GM12878 (cell line): ENCODE measurements at regions not wholly inside any gene's neighbourhood (a gene's known extent, or its start where the extent isn't known, plus 50 kb on each side); places are given as distances from the start of the nearest gene placed in this dataset.

ENCODE experiments used
- ATAC-seq: fragments of 200-7000 bp; cut with Tn5 transposase; 3 replicates; pipeline ENCODE4 v1.9.1; 2020; ENCODE audit warnings: mild to moderate bottlenecking, moderate library complexity
- BruUV-seq: library from RNA; stranded (reverse); fragments of 400-500 nt; replicated peaks from 2 replicates; lab custom pipeline; 2021; lab: Mats Ljungman, UMichigan
- CTCF ChIA-PET: fragments of 300-600 bp; sonication (Branson Sonifier 250); formaldehyde crosslinking; extraction: SDS; loops from one replicate; lab custom pipeline; 2021; ENCODE audit warnings: inconsistent platforms; lab: Yijun Ruan, JAX
- POLR2A ChIA-PET: fragments of 350-600 bp; formaldehyde crosslinking; extraction: SDS; loops from one replicate; lab custom pipeline; 2021; ENCODE audit warnings: inconsistent platforms; lab: Charles Lee
- RAD21 ChIA-PET: fragments of 300-600 bp; sonication (Branson Sonifier 250); formaldehyde crosslinking; loops from one replicate; lab custom pipeline; 2023; ENCODE audit warnings: antibody characterized with exemption; ENCODE audit not compliant: unreplicated experiment; lab: Charles Lee
- SMC1A ChIA-PET: fragments of 300-600 bp; sonication (Branson Sonifier 250); formaldehyde crosslinking; loops from one replicate; lab custom pipeline; 2023; ENCODE audit not compliant: unreplicated experiment, uncharacterized antibody; lab: Charles Lee
- DNase-seq: peaks from one replicate; pipeline ENCODE4 v3.0.0-alpha.2; 2011; ENCODE audit warnings: low read depth, low spot score
- FAIRE-seq: peaks from 3 replicates; lab custom pipeline; 2011; peaks lifted over from hg19 to GRCh38; lab: Jason Lieb, UNC
- H2AFZ ChIP-seq: 2 replicates; pipeline ENCODE4 v1.6.0; 2011; ENCODE audit warnings: low read depth, low read length, control low read depth; ENCODE audit not compliant: control insufficient read depth
- H3K27ac ChIP-seq: 2 replicates; pipeline ENCODE4 v1.5.1; 2011; ENCODE audit warnings: control low read depth; ENCODE audit not compliant: control insufficient read depth, insufficient read depth
- H3K27me3 ChIP-seq, 2 experiments: replicated peaks in 1 of 2; 2 replicates each; pipeline versions ENCODE4 v1.6.0 to v1.6.1; 2011; ENCODE audit warnings: low read length in 1 of 2; ENCODE audit not compliant: control insufficient read depth in 2 of 2, insufficient read depth in 2 of 2
- H3K36me3 ChIP-seq, 2 experiments: 2 replicates each; pipeline ENCODE4 v1.5.1; 2011; ENCODE audit warnings: low read length in 1 of 2; ENCODE audit not compliant: control insufficient read depth in 2 of 2, insufficient read depth in 2 of 2
- H3K4me1 ChIP-seq: 2 replicates; pipeline ENCODE4 v1.6.1; 2011; ENCODE audit warnings: mild to moderate bottlenecking, low read length, moderate library complexity, mixed read lengths; ENCODE audit not compliant: control insufficient read depth, insufficient read depth
- H3K4me2 ChIP-seq: 2 replicates; pipeline ENCODE4 v1.6.0; 2011; ENCODE audit warnings: control low read depth; ENCODE audit not compliant: control insufficient read depth, insufficient read depth
- H3K4me3 ChIP-seq: fragments of 200-600 bp; sonication (generic); 2 replicates; pipeline ENCODE4 v1.5.1; 2016
- H3K79me2 ChIP-seq: 2 replicates; pipeline ENCODE4 v1.6.0; 2011; ENCODE audit warnings: low read length; ENCODE audit not compliant: control insufficient read depth, insufficient read depth
- H3K9ac ChIP-seq: 2 replicates; pipeline ENCODE4 v1.8.0; 2011; ENCODE audit warnings: low read length, control low read depth, mixed read lengths; ENCODE audit not compliant: control insufficient read depth, insufficient read depth
- H3K9me3 ChIP-seq: replicated peaks from 3 replicates; pipeline ENCODE4 v1.5.1; 2011; ENCODE audit warnings: mild to moderate bottlenecking, low read length; ENCODE audit not compliant: control insufficient read depth, insufficient read depth
- H4K20me1 ChIP-seq: 2 replicates; pipeline ENCODE4 v1.6.0; 2011; ENCODE audit not compliant: control insufficient read depth, insufficient read depth
- MEF2A ChIP-seq: IDR thresholded peaks from 2 replicates; pipeline ENCODE4 v1.6.1; 2011; ENCODE audit warnings: low read depth, mild to moderate bottlenecking, low read length, moderate library complexity; ENCODE audit not compliant: insufficient read depth
- PAX8 ChIP-seq: fragments of 450-650 bp; IDR thresholded peaks from 2 replicates; pipeline ENCODE4 v1.6.1; 2017; ENCODE audit warnings: mild to moderate bottlenecking, moderate library complexity
- POLR2AphosphoS2 ChIP-seq: IDR thresholded peaks from 2 replicates; pipeline ENCODE4 v1.6.1; 2011; ENCODE audit warnings: low read depth, mild to moderate bottlenecking, low read length, improper control_type of control experiment, moderate library complexity
- SP1 ChIP-seq: IDR thresholded peaks from one replicate; pipeline ENCODE4 v1.6.1; 2011; ENCODE audit warnings: low read depth, low read length
- TAF1 ChIP-seq: IDR thresholded peaks from 2 replicates; pipeline ENCODE4 v1.6.1; 2011; ENCODE audit warnings: mild to moderate bottlenecking, low read depth, low read length, borderline replicate concordance
- WGBS: methylation state at CpG from one replicate; pipeline ENCODE4 v1.1.6; 2016; ENCODE audit warnings: low lambda C conversion rate; ENCODE audit not compliant: insufficient replicate concordance, insufficient coverage; ENCODE audit errors: missing lambda C conversion rate; 5-methylcytosine and 5-hydroxymethylcytosine counted together
- in situ Hi-C: fragments of 300-500 bp; cut with MboI; formaldehyde crosslinking; loops from 9 replicates; pipeline ENCODE4 v1.14.3; 2018; ENCODE audit warnings: mixed read lengths
- intact Hi-C: fragments of 100-400 bp; cut with micrococcal nuclease; formaldehyde crosslinking; loops from one replicate; pipeline ENCODE4 v1.14.2; 2022; ENCODE audit not compliant: unreplicated experiment
- TF ChIP-seq, protein P1 (sequence below): IDR thresholded peaks from 2 replicates; pipeline ENCODE4 v1.6.1; 2012; ENCODE audit warnings: low read depth, low read length, improper control_type of control experiment
- TF ChIP-seq, protein P2 (sequence below): IDR thresholded peaks from 2 replicates; pipeline ENCODE4 v1.6.1; 2012; ENCODE audit warnings: improper control_type of control experiment, low read depth, low read length; ENCODE audit not compliant: insufficient replicate concordance
- TF ChIP-seq, protein P3 (sequence below): fragments of 450-650 bp; IDR thresholded peaks from 2 replicates; pipeline ENCODE4 v1.6.1; 2016; ENCODE audit warnings: mild to moderate bottlenecking

DNA sequence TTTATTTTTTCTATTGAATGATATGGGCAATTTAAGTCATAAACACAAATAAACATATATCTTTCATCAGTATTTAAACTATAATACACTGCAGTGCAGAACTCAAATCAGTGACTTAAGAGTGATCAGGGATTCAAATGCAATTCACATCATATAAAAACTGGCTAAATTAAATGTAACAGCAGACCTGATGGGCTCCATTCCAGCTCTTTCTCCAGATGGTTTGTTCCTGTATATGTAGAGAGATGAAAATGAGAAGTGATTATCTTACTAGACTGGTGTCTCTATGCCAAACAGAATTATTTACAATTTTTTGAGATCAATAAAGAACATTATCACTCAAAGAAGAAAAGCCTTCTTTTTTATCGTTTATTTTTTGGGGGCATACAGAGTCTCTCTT is 568.8 kb upstream of the ADARB2 start:
- ChIA-PET POLR2A (no interaction called here), CTCF (no interaction called here), SMC1A (no interaction called here)
- ATAC-seq (no peak), DNase-seq (no peak)
- intact Hi-C loops: no loop called here
- Histone ChIP-seq H3K4me1 (no peaks in the 10 kb centered on the region), H3K4me2 (no peak overlapping the region), H3K36me3 (no peaks in the 10 kb centered on the region), H3K79me2 (no peaks in the 10 kb centered on the region), H3K27me3 (no peaks in the 10 kb centered on the region), H3K9ac (no peak overlapping the region), H4K20me1 (no peaks in the 10 kb centered on the region)
- TF ChIP-seq POLR2AphosphoS2 (no peak), PAX8 (no peak), SP1 (no peak), TAF1 (no peak)
- TF ChIP-seq, all 136 proteins: peak for 0
- Histone ChIP-seq H3K9me3 (no peaks in the 10 kb centered on the region), H3K4me3 (no peak overlapping the region), H3K27ac (no peak overlapping the region), H2AFZ (no peak overlapping the region)
- no TSS peak for BruUV-seq
- in situ Hi-C loops: no loop called here
- RAD21 ChIA-PET: no interaction called here
- 93% methylated on average over 1 of the region's 1 CpG for WGBS
- no peak for FAIRE-seq

DNA sequence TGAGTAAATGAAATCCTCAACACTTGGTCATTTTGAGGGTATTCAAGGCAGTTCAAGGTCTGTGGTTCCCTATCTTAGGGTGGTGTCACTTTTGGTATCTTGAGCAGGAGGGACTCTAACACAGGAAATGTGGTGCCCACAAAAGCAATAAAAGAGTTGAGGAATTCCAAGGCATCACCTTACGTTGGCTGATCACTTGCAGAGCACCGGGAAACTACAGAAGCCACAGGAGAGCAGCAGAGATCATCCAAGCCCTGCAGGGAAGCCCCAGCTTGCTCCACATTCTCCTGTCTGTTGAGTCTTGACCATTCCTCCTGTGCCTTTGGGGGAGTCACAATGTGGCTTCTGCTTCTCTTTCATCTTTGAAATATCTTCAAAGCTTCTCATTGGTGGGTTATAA is 565.8 kb upstream of the ADARB2 start:
- FAIRE-seq (no peak), DNase-seq (no peak), ATAC-seq (no peak)
- Histone ChIP-seq H3K4me1 (no peaks in the 10 kb centered on the region), H3K36me3 (no peaks in the 10 kb centered on the region), H4K20me1 (no peaks in the 10 kb centered on the region), H3K27ac (no peak overlapping the region), H3K79me2 (no peaks in the 10 kb centered on the region), H3K27me3 (no peaks in the 10 kb centered on the region), H3K9ac (no peak overlapping the region), H3K4me3 (no peak overlapping the region), H3K4me2 (no peak overlapping the region), H3K9me3 (no peaks in the 10 kb centered on the region), H2AFZ (no peak overlapping the region)
- ChIA-PET SMC1A (no interaction called here), POLR2A (no interaction called here), RAD21 (no interaction called here), CTCF (no interaction called here)
- in situ Hi-C loops: no loop called here
- no TSS peak for BruUV-seq
- intact Hi-C loops: no loop called here
- 0% methylated on average over 2 of the region's 2 CpGs for WGBS
- TF ChIP-seq, protein P1, sequence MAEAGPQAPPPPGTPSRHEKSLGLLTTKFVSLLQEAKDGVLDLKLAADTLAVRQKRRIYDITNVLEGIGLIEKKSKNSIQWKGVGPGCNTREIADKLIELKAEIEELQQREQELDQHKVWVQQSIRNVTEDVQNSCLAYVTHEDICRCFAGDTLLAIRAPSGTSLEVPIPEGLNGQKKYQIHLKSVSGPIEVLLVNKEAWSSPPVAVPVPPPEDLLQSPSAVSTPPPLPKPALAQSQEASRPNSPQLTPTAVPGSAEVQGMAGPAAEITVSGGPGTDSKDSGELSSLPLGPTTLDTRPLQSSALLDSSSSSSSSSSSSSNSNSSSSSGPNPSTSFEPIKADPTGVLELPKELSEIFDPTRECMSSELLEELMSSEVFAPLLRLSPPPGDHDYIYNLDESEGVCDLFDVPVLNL: no peak
- TF ChIP-seq, protein P2, sequence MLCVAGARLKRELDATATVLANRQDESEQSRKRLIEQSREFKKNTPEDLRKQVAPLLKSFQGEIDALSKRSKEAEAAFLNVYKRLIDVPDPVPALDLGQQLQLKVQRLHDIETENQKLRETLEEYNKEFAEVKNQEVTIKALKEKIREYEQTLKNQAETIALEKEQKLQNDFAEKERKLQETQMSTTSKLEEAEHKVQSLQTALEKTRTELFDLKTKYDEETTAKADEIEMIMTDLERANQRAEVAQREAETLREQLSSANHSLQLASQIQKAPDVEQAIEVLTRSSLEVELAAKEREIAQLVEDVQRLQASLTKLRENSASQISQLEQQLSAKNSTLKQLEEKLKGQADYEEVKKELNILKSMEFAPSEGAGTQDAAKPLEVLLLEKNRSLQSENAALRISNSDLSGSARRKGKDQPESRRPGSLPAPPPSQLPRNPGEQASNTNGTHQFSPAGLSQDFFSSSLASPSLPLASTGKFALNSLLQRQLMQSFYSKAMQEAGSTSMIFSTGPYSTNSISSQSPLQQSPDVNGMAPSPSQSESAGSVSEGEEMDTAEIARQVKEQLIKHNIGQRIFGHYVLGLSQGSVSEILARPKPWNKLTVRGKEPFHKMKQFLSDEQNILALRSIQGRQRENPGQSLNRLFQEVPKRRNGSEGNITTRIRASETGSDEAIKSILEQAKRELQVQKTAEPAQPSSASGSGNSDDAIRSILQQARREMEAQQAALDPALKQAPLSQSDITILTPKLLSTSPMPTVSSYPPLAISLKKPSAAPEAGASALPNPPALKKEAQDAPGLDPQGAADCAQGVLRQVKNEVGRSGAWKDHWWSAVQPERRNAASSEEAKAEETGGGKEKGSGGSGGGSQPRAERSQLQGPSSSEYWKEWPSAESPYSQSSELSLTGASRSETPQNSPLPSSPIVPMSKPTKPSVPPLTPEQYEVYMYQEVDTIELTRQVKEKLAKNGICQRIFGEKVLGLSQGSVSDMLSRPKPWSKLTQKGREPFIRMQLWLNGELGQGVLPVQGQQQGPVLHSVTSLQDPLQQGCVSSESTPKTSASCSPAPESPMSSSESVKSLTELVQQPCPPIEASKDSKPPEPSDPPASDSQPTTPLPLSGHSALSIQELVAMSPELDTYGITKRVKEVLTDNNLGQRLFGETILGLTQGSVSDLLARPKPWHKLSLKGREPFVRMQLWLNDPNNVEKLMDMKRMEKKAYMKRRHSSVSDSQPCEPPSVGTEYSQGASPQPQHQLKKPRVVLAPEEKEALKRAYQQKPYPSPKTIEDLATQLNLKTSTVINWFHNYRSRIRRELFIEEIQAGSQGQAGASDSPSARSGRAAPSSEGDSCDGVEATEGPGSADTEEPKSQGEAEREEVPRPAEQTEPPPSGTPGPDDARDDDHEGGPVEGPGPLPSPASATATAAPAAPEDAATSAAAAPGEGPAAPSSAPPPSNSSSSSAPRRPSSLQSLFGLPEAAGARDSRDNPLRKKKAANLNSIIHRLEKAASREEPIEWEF: no peak
- TF ChIP-seq, protein P3, sequence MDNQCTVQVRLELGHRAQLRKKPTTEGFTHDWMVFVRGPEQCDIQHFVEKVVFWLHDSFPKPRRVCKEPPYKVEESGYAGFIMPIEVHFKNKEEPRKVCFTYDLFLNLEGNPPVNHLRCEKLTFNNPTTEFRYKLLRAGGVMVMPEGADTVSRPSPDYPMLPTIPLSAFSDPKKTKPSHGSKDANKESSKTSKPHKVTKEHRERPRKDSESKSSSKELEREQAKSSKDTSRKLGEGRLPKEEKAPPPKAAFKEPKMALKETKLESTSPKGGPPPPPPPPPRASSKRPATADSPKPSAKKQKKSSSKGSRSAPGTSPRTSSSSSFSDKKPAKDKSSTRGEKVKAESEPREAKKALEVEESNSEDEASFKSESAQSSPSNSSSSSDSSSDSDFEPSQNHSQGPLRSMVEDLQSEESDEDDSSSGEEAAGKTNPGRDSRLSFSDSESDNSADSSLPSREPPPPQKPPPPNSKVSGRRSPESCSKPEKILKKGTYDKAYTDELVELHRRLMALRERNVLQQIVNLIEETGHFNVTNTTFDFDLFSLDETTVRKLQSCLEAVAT: no peak
- no peak for TF ChIP-seq MEF2A
